T-helper 2 cell treated with Interferon-gamma antibody and Interleukin-4, amounts not matched to agents 100 ng/mL and 5 ng/mL, for 36 hours (primary cell): ENCODE measurements at regions not wholly inside any gene's neighbourhood (a gene's known extent, or its start where the extent isn't known, plus 50 kb on each side); places are given as distances from the start of the nearest gene placed in this dataset.

ENCODE experiments used
- intact Hi-C: fragments of 100-400 bp; cut with micrococcal nuclease; formaldehyde crosslinking; loops from one replicate; pipeline ENCODE4 v1.15.1; 2023

GRCh38 chr11:18878211-18878610, 61.0 kb downstream of the MRGPRX1 start:
- intact Hi-C loops = no loop called here

- intact Hi-C loops = no loop called here
Observed at GRCh38 chr11:18865951-18866350, 73.3 kb downstream of the MRGPRX1 start.

- intact Hi-C loops = no loop called here
Observed at GRCh38 chr11:18865261-18865660, 73.7 kb upstream of the PTPN5 start.

- intact Hi-C loops = loop anchor here (1.0 kb wide), 1 partner anchor 78 kb away; no protein-coding TSS in a partner anchor
Observed at GRCh38 chr11:18853086-18853720, 61.6 kb upstream of the PTPN5 start.

GRCh38 chr11:18849406-18849805, 57.8 kb upstream of the PTPN5 start:
- intact Hi-C loops = no loop called here

- intact Hi-C loops = loop anchor here (5.0 kb wide), 1 partner anchor 232 kb away; no protein-coding TSS in a partner anchor
Observed at GRCh38 chr11:18844753-18845367, 53.3 kb upstream of the PTPN5 start.
